GM04504 (cell line): ENCODE measurements at regions not wholly inside any gene's neighbourhood (a gene's known extent, or its start where the extent isn't known, plus 50 kb on each side); places are given as distances from the start of the nearest gene placed in this dataset.

Experiments
- DNase-seq: peaks from one replicate; pipeline ENCODE4 v3.0.0-alpha.2; 2012; ENCODE audit warnings: low read depth

DNA sequence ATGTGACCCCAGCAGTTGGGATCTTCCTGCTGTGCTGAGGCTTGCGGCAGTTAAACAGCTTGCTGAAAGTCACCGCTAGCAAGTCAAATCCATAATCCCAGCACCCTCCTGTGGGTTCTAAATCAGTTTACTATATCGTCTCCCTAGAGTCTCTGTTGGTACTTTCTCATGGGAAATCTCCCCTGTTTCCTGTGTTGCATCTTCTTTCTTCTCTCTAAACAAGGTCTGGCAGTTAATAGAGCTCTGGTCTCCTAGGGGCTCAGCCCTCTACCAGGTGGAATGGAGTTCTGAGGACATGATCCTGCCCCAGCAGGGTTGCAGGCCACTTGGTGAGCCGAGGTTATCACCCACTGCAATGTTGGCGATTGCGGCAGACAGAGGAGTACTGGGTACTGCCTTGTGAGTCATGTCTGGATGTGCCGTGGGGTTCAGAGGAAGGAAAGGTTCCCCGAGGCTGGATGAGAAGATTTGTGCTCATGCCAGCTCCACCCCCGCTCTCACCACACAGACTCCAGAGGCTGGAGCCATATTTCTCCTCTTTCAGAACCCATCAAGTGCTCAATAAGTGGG lies 59.4 kb upstream of the SIX2 start:
- DNase-seq: no peak

GRCh38 chr2:45067859-45068570 lies 58.8 kb upstream of the SIX2 start:
- DNase-seq: peak; percentile 17
